ENCODE measurements at regions not wholly inside any gene's neighbourhood (a gene's known extent, or its start where the extent isn't known, plus 50 kb on each side); places are given as distances from the start of the nearest gene placed in this dataset.

DNA sequence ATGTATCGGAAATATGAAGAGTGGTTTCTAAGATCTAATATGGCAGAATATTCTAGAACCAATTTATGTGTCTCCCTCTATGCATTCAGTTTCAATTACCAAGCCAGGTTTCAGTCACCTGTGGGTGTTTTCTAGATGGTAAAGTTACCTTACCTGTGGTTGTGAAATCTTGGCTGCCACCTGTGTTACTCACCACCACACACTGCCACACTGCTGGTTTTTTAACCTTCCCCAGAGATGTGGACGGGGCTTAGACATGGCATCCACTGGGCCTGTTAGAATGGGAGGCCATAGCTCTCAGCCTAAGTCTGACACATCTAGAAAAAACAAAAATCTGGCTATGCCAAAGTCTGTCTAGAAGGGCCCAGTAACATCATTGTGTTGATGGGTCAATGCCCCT, 896.5 kb upstream of the PABPC4L start:
- no peak for DNase-seq (ENCODE audit: low read depth)
- TF ChIP-seq, protein P1, sequence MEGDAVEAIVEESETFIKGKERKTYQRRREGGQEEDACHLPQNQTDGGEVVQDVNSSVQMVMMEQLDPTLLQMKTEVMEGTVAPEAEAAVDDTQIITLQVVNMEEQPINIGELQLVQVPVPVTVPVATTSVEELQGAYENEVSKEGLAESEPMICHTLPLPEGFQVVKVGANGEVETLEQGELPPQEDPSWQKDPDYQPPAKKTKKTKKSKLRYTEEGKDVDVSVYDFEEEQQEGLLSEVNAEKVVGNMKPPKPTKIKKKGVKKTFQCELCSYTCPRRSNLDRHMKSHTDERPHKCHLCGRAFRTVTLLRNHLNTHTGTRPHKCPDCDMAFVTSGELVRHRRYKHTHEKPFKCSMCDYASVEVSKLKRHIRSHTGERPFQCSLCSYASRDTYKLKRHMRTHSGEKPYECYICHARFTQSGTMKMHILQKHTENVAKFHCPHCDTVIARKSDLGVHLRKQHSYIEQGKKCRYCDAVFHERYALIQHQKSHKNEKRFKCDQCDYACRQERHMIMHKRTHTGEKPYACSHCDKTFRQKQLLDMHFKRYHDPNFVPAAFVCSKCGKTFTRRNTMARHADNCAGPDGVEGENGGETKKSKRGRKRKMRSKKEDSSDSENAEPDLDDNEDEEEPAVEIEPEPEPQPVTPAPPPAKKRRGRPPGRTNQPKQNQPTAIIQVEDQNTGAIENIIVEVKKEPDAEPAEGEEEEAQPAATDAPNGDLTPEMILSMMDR (IDR thresholded peaks at IDR 0.05; ENCODE audit: control insufficient read depth, extremely low read depth, insufficient read depth) = no peak
- H3K4me3 ChIP-seq (ENCODE audit: low read depth, low read length) = no peak overlapping the region

DNA sequence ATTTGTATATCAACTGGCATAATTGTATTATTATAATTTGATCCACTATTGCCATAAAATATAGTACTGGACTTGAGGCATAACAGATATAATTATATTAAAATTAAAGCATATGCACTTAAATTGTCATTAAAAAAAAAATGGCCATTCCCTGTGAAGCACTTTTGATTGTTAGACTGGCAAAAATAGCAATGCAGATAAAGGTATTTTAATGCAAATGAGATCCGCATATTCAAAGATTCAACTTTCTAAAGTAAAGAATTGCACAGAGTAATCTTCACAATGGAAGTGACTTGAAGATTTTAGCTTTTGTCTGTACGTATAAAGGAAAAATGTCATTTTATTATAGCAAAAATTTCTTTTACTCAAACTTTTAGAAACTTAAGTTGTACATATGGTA, 871.8 kb upstream of the PABPC4L start:
- H3K4me3 ChIP-seq (ENCODE audit: low read depth, low read length) = no peak overlapping the region
- DNase-seq (ENCODE audit: low read depth) = no peak
- TF ChIP-seq, protein P1 (IDR thresholded peaks at IDR 0.05; ENCODE audit: control insufficient read depth, extremely low read depth, insufficient read depth) = no peak

DNA sequence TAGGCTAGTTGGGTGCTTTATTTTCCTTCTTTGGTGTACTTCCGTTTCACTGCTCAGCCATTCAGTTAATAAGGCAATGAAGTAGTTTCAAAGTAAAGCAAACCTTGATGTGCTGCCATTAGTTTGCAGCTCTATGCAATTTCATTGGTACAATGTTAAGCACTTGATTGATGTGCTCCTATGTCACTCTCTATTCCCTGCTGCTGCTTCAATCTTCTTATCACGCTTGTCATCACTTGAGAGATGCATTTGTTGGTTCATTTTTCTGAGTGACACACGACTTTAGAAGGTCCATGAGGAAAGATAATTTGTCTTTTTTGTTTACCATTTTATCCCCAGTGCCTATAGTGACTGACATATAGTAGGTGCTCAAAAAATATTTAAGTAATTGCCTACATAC, 871.0 kb upstream of the PABPC4L start:
- DNase-seq (ENCODE audit: low read depth) = no peak
- H3K4me3 ChIP-seq (ENCODE audit: low read depth, low read length) = no peak overlapping the region
- TF ChIP-seq, protein P1 (IDR thresholded peaks at IDR 0.05; ENCODE audit: control insufficient read depth, extremely low read depth, insufficient read depth) = no peak

DNA sequence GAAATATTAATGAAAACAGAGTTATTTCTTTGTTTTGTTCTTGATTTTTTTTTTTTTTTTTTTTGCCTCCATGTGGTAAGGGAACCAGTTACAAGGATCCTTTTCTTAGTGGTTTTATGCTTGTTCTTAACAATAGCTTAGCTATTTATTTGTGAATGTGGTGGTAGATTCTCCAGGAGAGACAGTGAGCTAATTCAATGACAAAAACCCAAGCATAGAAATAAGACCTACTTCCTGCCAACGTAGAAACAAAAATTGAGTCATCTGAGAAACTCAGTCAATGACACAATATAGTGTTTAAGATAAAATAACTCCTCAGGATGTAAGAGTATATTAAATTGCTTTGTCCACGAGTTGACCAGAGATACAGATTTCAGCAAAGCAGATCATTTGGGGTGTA, 863.8 kb upstream of the PABPC4L start:
- TF ChIP-seq, protein P1 (IDR thresholded peaks at IDR 0.05; ENCODE audit: control insufficient read depth, extremely low read depth, insufficient read depth) = no peak

DNA sequence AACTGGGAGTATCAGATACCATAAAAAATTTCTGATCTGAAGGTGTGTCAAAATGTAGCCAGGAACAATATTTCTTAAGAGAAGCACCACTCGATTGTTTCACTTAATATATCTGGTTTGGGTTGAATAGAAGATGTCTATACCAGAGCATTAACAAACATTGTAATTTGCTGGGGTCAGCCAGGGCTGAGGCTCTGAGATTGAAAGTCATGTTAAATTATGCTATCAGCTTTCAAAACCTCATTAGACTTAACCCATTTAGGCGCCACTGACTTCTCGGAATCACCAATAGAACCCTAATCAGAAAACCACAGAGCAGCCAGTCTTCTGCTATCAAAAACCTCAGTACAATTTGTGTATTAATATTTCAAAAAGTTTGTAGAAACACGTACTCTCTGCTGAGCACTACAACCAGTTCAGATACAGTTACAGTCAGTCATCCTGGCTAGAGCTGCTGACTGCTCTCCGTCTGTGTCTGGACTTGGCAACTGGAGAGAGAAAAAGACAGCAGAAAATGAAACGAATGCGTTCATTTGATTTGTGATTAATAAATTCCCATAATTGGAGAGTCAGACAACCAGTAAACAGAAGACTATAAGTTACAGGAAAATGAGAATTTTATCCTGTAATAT, 848.6 kb upstream of the PABPC4L start:
- TF ChIP-seq, protein P1 (IDR thresholded peaks at IDR 0.05; ENCODE audit: control insufficient read depth, extremely low read depth, insufficient read depth) = no peak
- DNase-seq (ENCODE audit: low read depth) = no peak
- no peak overlapping the region for H3K4me3 ChIP-seq (ENCODE audit: low read depth, low read length)

More for the DNA sequence above, 863.8 kb upstream of the PABPC4L start:
- DNase-seq (ENCODE audit: low read depth) = no peak
- no peak overlapping the region for H3K4me3 ChIP-seq (ENCODE audit: low read depth, low read length)

DNA sequence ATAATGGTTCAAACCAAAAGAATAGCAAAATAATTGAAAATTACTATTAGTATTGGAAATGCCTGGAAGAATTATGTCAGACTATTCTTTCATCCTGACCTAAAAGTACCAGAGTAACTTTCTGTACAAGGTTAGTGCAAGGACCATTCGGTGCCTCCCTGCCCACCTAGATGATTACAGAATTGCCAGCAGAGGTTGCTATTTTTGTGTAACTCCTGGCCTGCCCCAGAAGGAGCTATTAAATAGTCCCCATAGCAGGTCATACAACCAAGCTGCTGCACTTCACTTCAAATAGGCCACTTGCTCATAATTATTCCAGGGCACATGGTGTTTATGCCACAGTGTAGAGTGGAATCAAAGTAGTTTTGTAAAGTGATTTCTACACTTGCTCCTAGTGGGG, 831.1 kb upstream of the PABPC4L start:
- DNase-seq (ENCODE audit: low read depth) = no peak
- TF ChIP-seq, protein P1 (IDR thresholded peaks at IDR 0.05; ENCODE audit: control insufficient read depth, extremely low read depth, insufficient read depth) = 0 out of 2 replicates have a peak, but pooled peaks have one; percentile 14
- H3K4me3 ChIP-seq (ENCODE audit: low read depth, low read length) = no peak overlapping the region

DNA sequence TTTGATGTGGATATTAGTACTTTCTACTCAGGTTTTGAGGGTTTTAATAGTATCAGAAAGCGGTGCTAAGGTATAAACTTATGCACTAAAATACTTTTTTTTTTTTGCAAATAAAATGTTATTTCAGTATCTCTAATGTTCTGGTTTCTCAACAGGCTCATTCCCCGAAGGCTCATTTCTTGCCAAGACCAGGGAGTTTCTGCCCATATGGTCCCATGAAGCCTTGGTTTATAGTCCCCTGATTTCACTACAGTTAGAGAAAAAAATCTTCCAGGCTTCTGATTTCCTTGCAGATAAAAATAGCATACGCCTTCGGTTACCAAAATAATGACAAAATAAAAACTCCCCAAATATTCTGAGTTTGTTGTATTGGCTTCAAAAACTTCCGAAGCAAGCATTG, 814.2 kb upstream of the PABPC4L start:
- H3K4me3 ChIP-seq (ENCODE audit: low read depth, low read length) = no peak overlapping the region
- TF ChIP-seq, protein P1 (IDR thresholded peaks at IDR 0.05; ENCODE audit: control insufficient read depth, extremely low read depth, insufficient read depth) = no peak
- DNase-seq (ENCODE audit: low read depth) = no peak

Data from LNCaP clone FGC (cell line).